Esophagus muscularis mucosa (tissue), 3 donors: ENCODE measurements at regions not wholly inside any gene's neighbourhood (a gene's known extent, or its start where the extent isn't known, plus 50 kb on each side); places are given as distances from the start of the nearest gene placed in this dataset.

Experiments
- POLR2AphosphoS5 ChIP-seq, 2 donors: sonication (generic); formaldehyde crosslinking; IDR thresholded peaks; one replicate each; pipeline ENCODE4 v1.6.1; 2017; ENCODE audit warnings: antibody characterized with exemption in 2 of 2
- TF ChIP-seq, protein P1 (sequence below), 3 experiments: fragments of 200-600 bp in 2 of 3; fragments of 450-650 bp in 1 of 3; sonication (generic) in 2 of 3; IDR thresholded peaks; one replicate each; pipeline ENCODE4 v1.5.1; 2017 to 2019; ENCODE audit warnings: antibody characterized with exemption in 3 of 3, mild to moderate bottlenecking in 2 of 3, moderate library complexity in 1 of 3

GRCh38 chr15:81811736-81812135 is 234.1 kb downstream of the MEX3B start:
- no peak for TF ChIP-seq POLR2AphosphoS5 (IDR thresholded peaks at IDR 0.05)
- TF ChIP-seq, protein P1, sequence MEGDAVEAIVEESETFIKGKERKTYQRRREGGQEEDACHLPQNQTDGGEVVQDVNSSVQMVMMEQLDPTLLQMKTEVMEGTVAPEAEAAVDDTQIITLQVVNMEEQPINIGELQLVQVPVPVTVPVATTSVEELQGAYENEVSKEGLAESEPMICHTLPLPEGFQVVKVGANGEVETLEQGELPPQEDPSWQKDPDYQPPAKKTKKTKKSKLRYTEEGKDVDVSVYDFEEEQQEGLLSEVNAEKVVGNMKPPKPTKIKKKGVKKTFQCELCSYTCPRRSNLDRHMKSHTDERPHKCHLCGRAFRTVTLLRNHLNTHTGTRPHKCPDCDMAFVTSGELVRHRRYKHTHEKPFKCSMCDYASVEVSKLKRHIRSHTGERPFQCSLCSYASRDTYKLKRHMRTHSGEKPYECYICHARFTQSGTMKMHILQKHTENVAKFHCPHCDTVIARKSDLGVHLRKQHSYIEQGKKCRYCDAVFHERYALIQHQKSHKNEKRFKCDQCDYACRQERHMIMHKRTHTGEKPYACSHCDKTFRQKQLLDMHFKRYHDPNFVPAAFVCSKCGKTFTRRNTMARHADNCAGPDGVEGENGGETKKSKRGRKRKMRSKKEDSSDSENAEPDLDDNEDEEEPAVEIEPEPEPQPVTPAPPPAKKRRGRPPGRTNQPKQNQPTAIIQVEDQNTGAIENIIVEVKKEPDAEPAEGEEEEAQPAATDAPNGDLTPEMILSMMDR (IDR thresholded peaks at IDR 0.05) = no peak
